ENCODE measurements at regions not wholly inside any gene's neighbourhood (a gene's known extent, or its start where the extent isn't known, plus 50 kb on each side); places are given as distances from the start of the nearest gene placed in this dataset.

GRCh38 chr13:89565476-89566100, 1781.9 kb upstream of the MIR17HG start:
- Histone ChIP-seq H3K4me3 (ENCODE audit: low read depth in 1 of 2, low read length in 2 of 2) (no peak overlapping the region), H3K4me1 (ENCODE audit: control insufficient read depth in 2 of 2, insufficient read depth in 2 of 2, low read length in 1 of 2) (no peaks in the 10 kb centered on the region), H3K9me3 (ENCODE audit: control insufficient read depth in 2 of 2, insufficient read depth in 1 of 2, low read depth in 1 of 2, low read length in 1 of 2) (no peaks in the 10 kb centered on the region), H3K27ac (ENCODE audit: low read depth in 2 of 2, low read length in 1 of 2) (no peak overlapping the region), H3K27me3 (ENCODE audit: control insufficient read depth in 1 of 2, insufficient read depth in 2 of 2, low read length in 2 of 2) (no peaks in the 10 kb centered on the region), H3K36me3 (ENCODE audit: control insufficient read depth in 2 of 2, insufficient read depth in 2 of 2, low read length in 1 of 2) (no peaks in the 10 kb centered on the region)
- 67 to 88% methylated on average over 1 of the region's 1 CpG for WGBS, 2 donors

- Histone ChIP-seq H3K27me3 (ENCODE audit: control insufficient read depth in 1 of 2, insufficient read depth in 2 of 2, low read length in 2 of 2) (no peaks in the 10 kb centered on the region), H3K4me3 (ENCODE audit: low read depth in 1 of 2, low read length in 2 of 2) (no peak overlapping the region), H3K36me3 (ENCODE audit: control insufficient read depth in 2 of 2, insufficient read depth in 2 of 2, low read length in 1 of 2) (no peaks in the 10 kb centered on the region), H3K9me3 (ENCODE audit: control insufficient read depth in 2 of 2, insufficient read depth in 1 of 2, low read depth in 1 of 2, low read length in 1 of 2) (no peaks in the 10 kb centered on the region), H3K27ac (ENCODE audit: low read depth in 2 of 2, low read length in 1 of 2) (no peak overlapping the region), H3K4me1 (ENCODE audit: control insufficient read depth in 2 of 2, insufficient read depth in 2 of 2, low read length in 1 of 2) (no peaks in the 10 kb centered on the region)
- 96 to 97% methylated on average over 4 of the region's 4 CpGs for WGBS, 2 donors
Observed at GRCh38 chr13:89567025-89567424, 1780.5 kb upstream of the MIR17HG start.

GRCh38 chr13:89568276-89568675, 1779.2 kb upstream of the MIR17HG start:
- no peaks in the 10 kb centered on the region for H3K9me3 ChIP-seq (ENCODE audit: control insufficient read depth in 2 of 2, insufficient read depth in 1 of 2, low read depth in 1 of 2, low read length in 1 of 2)
- WGBS, 2 donors, result 49 to 51% methylated on average over 2 of the region's 2 CpGs
- no peaks in the 10 kb centered on the region for H3K4me1 ChIP-seq (ENCODE audit: control insufficient read depth in 2 of 2, insufficient read depth in 2 of 2, low read length in 1 of 2)
- H3K27ac ChIP-seq (ENCODE audit: low read depth in 2 of 2, low read length in 1 of 2), result no peak overlapping the region
- H3K4me3 ChIP-seq (ENCODE audit: low read depth in 1 of 2, low read length in 2 of 2), result no peak overlapping the region
- no peaks in the 10 kb centered on the region for H3K36me3 ChIP-seq (ENCODE audit: control insufficient read depth in 2 of 2, insufficient read depth in 2 of 2, low read length in 1 of 2)
- H3K27me3 ChIP-seq (ENCODE audit: control insufficient read depth in 1 of 2, insufficient read depth in 2 of 2, low read length in 2 of 2), result no peaks in the 10 kb centered on the region

GRCh38 chr13:89568746-89569145, 1778.7 kb upstream of the MIR17HG start:
- H3K27ac ChIP-seq (ENCODE audit: low read depth in 2 of 2, low read length in 1 of 2), result no peak overlapping the region
- no peak overlapping the region for H3K4me3 ChIP-seq (ENCODE audit: low read depth in 1 of 2, low read length in 2 of 2)
- no peaks in the 10 kb centered on the region for H3K36me3 ChIP-seq (ENCODE audit: control insufficient read depth in 2 of 2, insufficient read depth in 2 of 2, low read length in 1 of 2)
- H3K27me3 ChIP-seq (ENCODE audit: control insufficient read depth in 1 of 2, insufficient read depth in 2 of 2, low read length in 2 of 2), result no peaks in the 10 kb centered on the region
- WGBS, 2 donors, result 82 to 83% methylated on average over 2 of the region's 2 CpGs
- no peaks in the 10 kb centered on the region for H3K9me3 ChIP-seq (ENCODE audit: control insufficient read depth in 2 of 2, insufficient read depth in 1 of 2, low read depth in 1 of 2, low read length in 1 of 2)
- no peaks in the 10 kb centered on the region for H3K4me1 ChIP-seq (ENCODE audit: control insufficient read depth in 2 of 2, insufficient read depth in 2 of 2, low read length in 1 of 2)

- H3K9me3 ChIP-seq (ENCODE audit: control insufficient read depth in 2 of 2, insufficient read depth in 1 of 2, low read depth in 1 of 2, low read length in 1 of 2), result no peaks in the 10 kb centered on the region
- H3K4me3 ChIP-seq (ENCODE audit: low read depth in 1 of 2, low read length in 2 of 2), result no peak overlapping the region
- H3K27ac ChIP-seq (ENCODE audit: low read depth in 2 of 2, low read length in 1 of 2), result no peak overlapping the region
- no peaks in the 10 kb centered on the region for H3K36me3 ChIP-seq (ENCODE audit: control insufficient read depth in 2 of 2, insufficient read depth in 2 of 2, low read length in 1 of 2)
- no peaks in the 10 kb centered on the region for H3K27me3 ChIP-seq (ENCODE audit: control insufficient read depth in 1 of 2, insufficient read depth in 2 of 2, low read length in 2 of 2)
- H3K4me1 ChIP-seq (ENCODE audit: control insufficient read depth in 2 of 2, insufficient read depth in 2 of 2, low read length in 1 of 2), result no peaks in the 10 kb centered on the region
Observed at GRCh38 chr13:89571676-89572075, 1775.8 kb upstream of the MIR17HG start.

GRCh38 chr13:89574077-89574476, 1773.4 kb upstream of the MIR17HG start:
- H3K4me1 ChIP-seq (ENCODE audit: control insufficient read depth in 2 of 2, insufficient read depth in 2 of 2, low read length in 1 of 2), result no peaks in the 10 kb centered on the region
- no peak overlapping the region for H3K4me3 ChIP-seq (ENCODE audit: low read depth in 1 of 2, low read length in 2 of 2)
- no peak overlapping the region for H3K27ac ChIP-seq (ENCODE audit: low read depth in 2 of 2, low read length in 1 of 2)
- H3K9me3 ChIP-seq (ENCODE audit: control insufficient read depth in 2 of 2, insufficient read depth in 1 of 2, low read depth in 1 of 2, low read length in 1 of 2), result no peaks in the 10 kb centered on the region
- no peaks in the 10 kb centered on the region for H3K36me3 ChIP-seq (ENCODE audit: control insufficient read depth in 2 of 2, insufficient read depth in 2 of 2, low read length in 1 of 2)
- H3K27me3 ChIP-seq (ENCODE audit: control insufficient read depth in 1 of 2, insufficient read depth in 2 of 2, low read length in 2 of 2), result no peaks in the 10 kb centered on the region

GRCh38 chr13:89577301-89577700, 1770.2 kb upstream of the MIR17HG start:
- no peaks in the 10 kb centered on the region for H3K36me3 ChIP-seq (ENCODE audit: control insufficient read depth in 2 of 2, insufficient read depth in 2 of 2, low read length in 1 of 2)
- H3K27me3 ChIP-seq (ENCODE audit: control insufficient read depth in 1 of 2, insufficient read depth in 2 of 2, low read length in 2 of 2), result no peaks in the 10 kb centered on the region
- no peaks in the 10 kb centered on the region for H3K9me3 ChIP-seq (ENCODE audit: control insufficient read depth in 2 of 2, insufficient read depth in 1 of 2, low read depth in 1 of 2, low read length in 1 of 2)
- no peaks in the 10 kb centered on the region for H3K4me1 ChIP-seq (ENCODE audit: control insufficient read depth in 2 of 2, insufficient read depth in 2 of 2, low read length in 1 of 2)
- no peak overlapping the region for H3K27ac ChIP-seq (ENCODE audit: low read depth in 2 of 2, low read length in 1 of 2)
- no peak overlapping the region for H3K4me3 ChIP-seq (ENCODE audit: low read depth in 1 of 2, low read length in 2 of 2)

- Histone ChIP-seq H3K9me3 (ENCODE audit: control insufficient read depth in 2 of 2, insufficient read depth in 1 of 2, low read depth in 1 of 2, low read length in 1 of 2) (no peaks in the 10 kb centered on the region), H3K4me1 (ENCODE audit: control insufficient read depth in 2 of 2, insufficient read depth in 2 of 2, low read length in 1 of 2) (no peaks in the 10 kb centered on the region), H3K27me3 (ENCODE audit: control insufficient read depth in 1 of 2, insufficient read depth in 2 of 2, low read length in 2 of 2) (no peaks in the 10 kb centered on the region), H3K27ac (ENCODE audit: low read depth in 2 of 2, low read length in 1 of 2) (no peak overlapping the region), H3K4me3 (ENCODE audit: low read depth in 1 of 2, low read length in 2 of 2) (no peak overlapping the region), H3K36me3 (ENCODE audit: control insufficient read depth in 2 of 2, insufficient read depth in 2 of 2, low read length in 1 of 2) (no peaks in the 10 kb centered on the region)
- WGBS, 2 donors, result 41 to 47% methylated on average over 2 of the region's 2 CpGs
Observed at GRCh38 chr13:89584058-89584620, 1763.3 kb upstream of the MIR17HG start.

GRCh38 chr13:89602655-89603054, 1744.8 kb upstream of the MIR17HG start:
- 87 to 88% methylated on average over 3 of the region's 3 CpGs for WGBS, 2 donors
- H3K27me3 ChIP-seq (ENCODE audit: control insufficient read depth in 1 of 2, insufficient read depth in 2 of 2, low read length in 2 of 2), result no peaks in the 10 kb centered on the region

GRCh38 chr13:89603187-89603586, 1744.3 kb upstream of the MIR17HG start:
- Histone ChIP-seq H3K36me3 (ENCODE audit: control insufficient read depth in 2 of 2, insufficient read depth in 2 of 2, low read length in 1 of 2) (no peaks in the 10 kb centered on the region), H3K4me1 (ENCODE audit: control insufficient read depth in 2 of 2, insufficient read depth in 2 of 2, low read length in 1 of 2) (no peaks in the 10 kb centered on the region), H3K27me3 (ENCODE audit: control insufficient read depth in 1 of 2, insufficient read depth in 2 of 2, low read length in 2 of 2) (no peaks in the 10 kb centered on the region), H3K9me3 (ENCODE audit: control insufficient read depth in 2 of 2, insufficient read depth in 1 of 2, low read depth in 1 of 2, low read length in 1 of 2) (peaks cover 0 to 2% of the 10 kb centered on the region in 2 donors), H3K4me3 (ENCODE audit: low read depth in 1 of 2, low read length in 2 of 2) (no peak overlapping the region), H3K27ac (ENCODE audit: low read depth in 2 of 2, low read length in 1 of 2) (no peak overlapping the region)
- 89 to 96% methylated on average over 1 of the region's 1 CpG for WGBS, 2 donors

More at GRCh38 chr13:89602655-89603054, 1744.8 kb upstream of the MIR17HG start:
- Histone ChIP-seq H3K4me1 (ENCODE audit: control insufficient read depth in 2 of 2, insufficient read depth in 2 of 2, low read length in 1 of 2) (no peaks in the 10 kb centered on the region), H3K4me3 (ENCODE audit: low read depth in 1 of 2, low read length in 2 of 2) (no peak overlapping the region), H3K27ac (ENCODE audit: low read depth in 2 of 2, low read length in 1 of 2) (no peak overlapping the region), H3K9me3 (ENCODE audit: control insufficient read depth in 2 of 2, insufficient read depth in 1 of 2, low read depth in 1 of 2, low read length in 1 of 2) (peaks cover 0 to 2% of the 10 kb centered on the region in 2 donors), H3K36me3 (ENCODE audit: control insufficient read depth in 2 of 2, insufficient read depth in 2 of 2, low read length in 1 of 2) (no peaks in the 10 kb centered on the region)

Measured in esophagus (tissue), 2 donors.